ENCODE measurements at regions not wholly inside any gene's neighbourhood (a gene's known extent, or its start where the extent isn't known, plus 50 kb on each side); places are given as distances from the start of the nearest gene placed in this dataset.

- ChIA-PET POLR2A (no interaction called here), CTCF (ENCODE audit: low intra/inter-chr PET ratio, low total read pairs) (no interaction called here)
- no peaks in the 10 kb centered on the region for H3K36me3 ChIP-seq (replicated peaks in 1 of 2; ENCODE audit: control insufficient read depth in 1 of 2, insufficient read depth in 2 of 2, low read length in 2 of 2)
- no peaks in the 10 kb centered on the region for H3K27me3 ChIP-seq (ENCODE audit: control insufficient read depth in 1 of 2, insufficient read depth in 2 of 2, low read length in 2 of 2)
- intact Hi-C loops (cut with micrococcal nuclease; ENCODE audit: unreplicated experiment) = no loop called here
- H3K4me1 ChIP-seq (ENCODE audit: insufficient read depth, low read length) = no peaks in the 10 kb centered on the region
- in situ Hi-C loops (cut with HindIII; ENCODE audit: extremely low pct_ligation_motif_present, low pct_unique_long_range_greater_than_20kb) = no loop called here
- no peak overlapping the region for H2AFZ ChIP-seq (ENCODE audit: low read length)
- WGBS (ENCODE audit: low lambda C conversion rate) = 3% methylated on average over 1 of the region's 1 CpG
- H3K27ac ChIP-seq (ENCODE audit: extremely low read length, insufficient read depth, low read length) = no peak overlapping the region
- no peak overlapping the region for H3K9ac ChIP-seq (ENCODE audit: insufficient read depth, low read depth, low read length)
- FAIRE-seq (no peak), DNase-seq (ENCODE audit: low spot score) (no peak), ATAC-seq (no peak)
- H3K9me3 ChIP-seq (ENCODE audit: low read length) = peaks cover 54% of the 10 kb centered on the region; the same call in 1 of the 2 replicates
- H3K4me2 ChIP-seq (ENCODE audit: low read depth, low read length) = no peak overlapping the region
- no peaks in the 10 kb centered on the region for H4K20me1 ChIP-seq (ENCODE audit: insufficient read depth, low read length)
- H3K4me3 ChIP-seq (replicated peaks in 1 of 3; ENCODE audit: insufficient read depth in 1 of 3, low read depth in 2 of 3, low read length in 3 of 3) = no peak overlapping the region
- BruUV-seq (replicated peaks) = no TSS peak
- H3K79me2 ChIP-seq (ENCODE audit: insufficient read depth, low read length) = no peaks in the 10 kb centered on the region
- TF ChIP-seq ZNF501 (CRISPR knock-in tag; IDR thresholded peaks at IDR 0.05) (no peak), MATR3 (CRISPR knock-in tag; IDR thresholded peaks at IDR 0.05) (no peak), ARNT2 (CRISPR knock-in tag; IDR thresholded peaks at IDR 0.05; ENCODE audit: low read depth) (no peak), SNRNP70 (IDR thresholded peaks at IDR 0.05; ENCODE audit: low read depth, low read length) (no peak), SP1 (IDR thresholded peaks at IDR 0.05) (no peak), SP1 (CRISPR knock-in tag; IDR thresholded peaks at IDR 0.05) (no peak), NFIB (CRISPR knock-in tag; IDR thresholded peaks at IDR 0.05; ENCODE audit: borderline replicate concordance) (no peak), ZBTB39 (CRISPR knock-in tag; IDR thresholded peaks at IDR 0.05) (no peak), PRDM10 (CRISPR knock-in tag; IDR thresholded peaks at IDR 0.05; ENCODE audit: low read depth) (no peak), ZNF296 (CRISPR knock-in tag; conservative IDR thresholded peaks at IDR 0.05) (no peak), MTERF4 (CRISPR knock-in tag; IDR thresholded peaks at IDR 0.05) (no peak), PBX2 (CRISPR knock-in tag; IDR thresholded peaks at IDR 0.05) (no peak), ZNF777 (CRISPR knock-in tag; IDR thresholded peaks at IDR 0.05) (no peak), FOXJ3 (CRISPR knock-in tag; IDR thresholded peaks at IDR 0.05; ENCODE audit: borderline replicate concordance) (no peak), ZNF251 (CRISPR knock-in tag; IDR thresholded peaks at IDR 0.05) (no peak), MAX (IDR thresholded peaks at IDR 0.05) (no peak), ATF1 (CRISPR knock-in tag; IDR thresholded peaks at IDR 0.05) (no peak), ZNF672 (CRISPR knock-in tag; IDR thresholded peaks at IDR 0.05) (no peak), PLSCR1 (CRISPR knock-in tag; IDR thresholded peaks at IDR 0.05; ENCODE audit: borderline replicate concordance) (no peak)
Observed at GRCh38 chr7:20010877-20011276, 206.3 kb downstream of the MACC1 start.

Data from HepG2 (cell line).